GM12878 (cell line): ENCODE measurements at regions not wholly inside any gene's neighbourhood (a gene's known extent, or its start where the extent isn't known, plus 50 kb on each side); places are given as distances from the start of the nearest gene placed in this dataset.

ENCODE experiments used
- ATAC-seq: fragments of 200-7000 bp; cut with Tn5 transposase; 3 replicates; pipeline ENCODE4 v1.9.1; 2020; ENCODE audit warnings: mild to moderate bottlenecking, moderate library complexity
- BruUV-seq: library from RNA; stranded (reverse); fragments of 400-500 nt; replicated peaks from 2 replicates; lab custom pipeline; 2021; lab: Mats Ljungman, UMichigan
- CTCF ChIA-PET: fragments of 300-600 bp; sonication (Branson Sonifier 250); formaldehyde crosslinking; extraction: SDS; loops from one replicate; lab custom pipeline; 2021; ENCODE audit warnings: inconsistent platforms; lab: Yijun Ruan, JAX
- POLR2A ChIA-PET: fragments of 350-600 bp; formaldehyde crosslinking; extraction: SDS; loops from one replicate; lab custom pipeline; 2021; ENCODE audit warnings: inconsistent platforms; lab: Charles Lee
- RAD21 ChIA-PET: fragments of 300-600 bp; sonication (Branson Sonifier 250); formaldehyde crosslinking; loops from one replicate; lab custom pipeline; 2023; ENCODE audit warnings: antibody characterized with exemption; ENCODE audit not compliant: unreplicated experiment; lab: Charles Lee
- SMC1A ChIA-PET: fragments of 300-600 bp; sonication (Branson Sonifier 250); formaldehyde crosslinking; loops from one replicate; lab custom pipeline; 2023; ENCODE audit not compliant: unreplicated experiment, uncharacterized antibody; lab: Charles Lee
- DNase-seq: peaks from one replicate; pipeline ENCODE4 v3.0.0-alpha.2; 2011; ENCODE audit warnings: low read depth, low spot score
- FAIRE-seq: peaks from 3 replicates; lab custom pipeline; 2011; peaks lifted over from hg19 to GRCh38; lab: Jason Lieb, UNC
- H2AFZ ChIP-seq: 2 replicates; pipeline ENCODE4 v1.6.0; 2011; ENCODE audit warnings: low read depth, low read length, control low read depth; ENCODE audit not compliant: control insufficient read depth
- H3K27ac ChIP-seq: 2 replicates; pipeline ENCODE4 v1.5.1; 2011; ENCODE audit warnings: control low read depth; ENCODE audit not compliant: control insufficient read depth, insufficient read depth
- H3K27me3 ChIP-seq, 2 experiments: replicated peaks in 1 of 2; 2 replicates each; pipeline versions ENCODE4 v1.6.0 to v1.6.1; 2011; ENCODE audit warnings: low read length in 1 of 2; ENCODE audit not compliant: control insufficient read depth in 2 of 2, insufficient read depth in 2 of 2
- H3K36me3 ChIP-seq, 2 experiments: 2 replicates each; pipeline ENCODE4 v1.5.1; 2011; ENCODE audit warnings: low read length in 1 of 2; ENCODE audit not compliant: control insufficient read depth in 2 of 2, insufficient read depth in 2 of 2
- H3K4me1 ChIP-seq: 2 replicates; pipeline ENCODE4 v1.6.1; 2011; ENCODE audit warnings: mild to moderate bottlenecking, low read length, moderate library complexity, mixed read lengths; ENCODE audit not compliant: control insufficient read depth, insufficient read depth
- H3K4me2 ChIP-seq: 2 replicates; pipeline ENCODE4 v1.6.0; 2011; ENCODE audit warnings: control low read depth; ENCODE audit not compliant: control insufficient read depth, insufficient read depth
- H3K4me3 ChIP-seq: fragments of 200-600 bp; sonication (generic); 2 replicates; pipeline ENCODE4 v1.5.1; 2016
- H3K79me2 ChIP-seq: 2 replicates; pipeline ENCODE4 v1.6.0; 2011; ENCODE audit warnings: low read length; ENCODE audit not compliant: control insufficient read depth, insufficient read depth
- H3K9ac ChIP-seq: 2 replicates; pipeline ENCODE4 v1.8.0; 2011; ENCODE audit warnings: low read length, control low read depth, mixed read lengths; ENCODE audit not compliant: control insufficient read depth, insufficient read depth
- H3K9me3 ChIP-seq: replicated peaks from 3 replicates; pipeline ENCODE4 v1.5.1; 2011; ENCODE audit warnings: mild to moderate bottlenecking, low read length; ENCODE audit not compliant: control insufficient read depth, insufficient read depth
- H4K20me1 ChIP-seq: 2 replicates; pipeline ENCODE4 v1.6.0; 2011; ENCODE audit not compliant: control insufficient read depth, insufficient read depth
- RELA ChIP-seq: fragments of 450-650 bp; IDR thresholded peaks from 2 replicates; pipeline ENCODE4 v1.8.0; 2014; ENCODE audit warnings: borderline replicate concordance; ENCODE audit not compliant: partially characterized antibody
- SMAD5 ChIP-seq: IDR thresholded peaks from 2 replicates; pipeline ENCODE4 v1.6.1; 2016; ENCODE audit warnings: antibody characterized with exemption, low read depth
- STAT3 ChIP-seq: IDR thresholded peaks from 2 replicates; pipeline ENCODE4 v1.6.1; 2011; ENCODE audit warnings: low read depth, low read length, improper control_type of control experiment
- WGBS: methylation state at CpG from one replicate; pipeline ENCODE4 v1.1.6; 2016; ENCODE audit warnings: low lambda C conversion rate; ENCODE audit not compliant: insufficient replicate concordance, insufficient coverage; ENCODE audit errors: missing lambda C conversion rate; 5-methylcytosine and 5-hydroxymethylcytosine counted together
- in situ Hi-C: fragments of 300-500 bp; cut with MboI; formaldehyde crosslinking; loops from 9 replicates; pipeline ENCODE4 v1.14.3; 2018; ENCODE audit warnings: mixed read lengths
- intact Hi-C: fragments of 100-400 bp; cut with micrococcal nuclease; formaldehyde crosslinking; loops from one replicate; pipeline ENCODE4 v1.14.2; 2022; ENCODE audit not compliant: unreplicated experiment
- TF ChIP-seq, protein P1 (sequence below): IDR thresholded peaks from 2 replicates; pipeline ENCODE4 v1.6.1; 2011; ENCODE audit warnings: mild to moderate bottlenecking, low read depth, low read length, moderate library complexity; ENCODE audit not compliant: insufficient replicate concordance
- TF ChIP-seq, protein P2 (sequence below): fragments of 450-650 bp; formaldehyde crosslinking; IDR thresholded peaks from 2 replicates; pipeline ENCODE4 v1.5.0; 2022; ENCODE audit warnings: mild to moderate bottlenecking, missing genetic modification characterization

DNA sequence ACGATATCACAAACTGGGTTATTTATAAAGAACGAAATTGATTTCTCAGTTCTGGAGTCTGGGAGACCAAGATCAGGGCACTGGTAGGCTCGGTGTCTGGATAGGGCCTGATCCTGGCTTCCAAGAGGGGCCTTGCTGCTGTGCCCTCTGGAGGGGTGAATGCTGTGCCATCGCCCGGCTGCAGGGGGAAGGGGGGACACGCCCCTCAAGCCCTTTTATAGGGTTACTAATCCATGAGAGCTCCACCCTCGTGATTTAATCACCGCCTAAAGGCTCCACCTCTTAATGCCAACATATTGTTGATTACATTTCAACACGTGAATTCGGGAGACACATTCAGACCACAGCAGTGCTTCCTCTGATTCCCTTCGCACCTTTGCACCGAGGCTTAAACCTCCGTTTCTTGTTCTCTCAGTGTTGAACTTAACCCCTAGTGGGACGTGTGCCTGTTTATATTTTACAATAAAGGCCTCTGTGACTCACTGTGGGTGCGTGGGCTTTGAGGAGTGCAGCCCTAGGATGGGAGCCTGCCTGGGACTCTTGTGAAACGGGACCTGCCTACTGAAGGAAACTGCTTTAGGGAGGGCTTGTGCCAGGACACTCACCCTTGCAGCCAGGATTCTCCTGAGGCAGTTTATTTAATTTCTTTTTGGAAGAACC lies 52.4 kb upstream of the SPATA13 start:
- 45% methylated on average over 16 of the region's 16 CpGs for WGBS
- RAD21 ChIA-PET = no interaction called here
- Histone ChIP-seq H3K4me2 (no peak overlapping the region), H3K27me3 (peaks cover 0 to 1% of the 10 kb centered on the region in 2 experiments; a peak in 1 of 4 replicates), H4K20me1 (no peaks in the 10 kb centered on the region), H3K79me2 (no peaks in the 10 kb centered on the region), H3K9me3 (no peaks in the 10 kb centered on the region), H3K4me1 (no peaks in the 10 kb centered on the region), H3K9ac (no peak overlapping the region), H2AFZ (no peak overlapping the region), H3K36me3 (no peaks in the 10 kb centered on the region), H3K27ac (no peak overlapping the region), H3K4me3 (no peak overlapping the region)
- intact Hi-C loops (no loop called here), in situ Hi-C loops (no loop called here)
- FAIRE-seq = no peak
- TF ChIP-seq, protein P1, sequence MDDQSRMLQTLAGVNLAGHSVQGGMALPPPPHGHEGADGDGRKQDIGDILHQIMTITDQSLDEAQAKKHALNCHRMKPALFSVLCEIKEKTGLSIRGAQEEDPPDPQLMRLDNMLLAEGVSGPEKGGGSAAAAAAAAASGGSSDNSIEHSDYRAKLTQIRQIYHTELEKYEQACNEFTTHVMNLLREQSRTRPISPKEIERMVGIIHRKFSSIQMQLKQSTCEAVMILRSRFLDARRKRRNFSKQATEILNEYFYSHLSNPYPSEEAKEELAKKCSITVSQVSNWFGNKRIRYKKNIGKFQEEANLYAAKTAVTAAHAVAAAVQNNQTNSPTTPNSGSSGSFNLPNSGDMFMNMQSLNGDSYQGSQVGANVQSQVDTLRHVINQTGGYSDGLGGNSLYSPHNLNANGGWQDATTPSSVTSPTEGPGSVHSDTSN = no peak
- TF ChIP-seq STAT3 = no peak
- TF ChIP-seq SMAD5 = no peak
- TF ChIP-seq RELA = no peak
- TF ChIP-seq, protein P2, sequence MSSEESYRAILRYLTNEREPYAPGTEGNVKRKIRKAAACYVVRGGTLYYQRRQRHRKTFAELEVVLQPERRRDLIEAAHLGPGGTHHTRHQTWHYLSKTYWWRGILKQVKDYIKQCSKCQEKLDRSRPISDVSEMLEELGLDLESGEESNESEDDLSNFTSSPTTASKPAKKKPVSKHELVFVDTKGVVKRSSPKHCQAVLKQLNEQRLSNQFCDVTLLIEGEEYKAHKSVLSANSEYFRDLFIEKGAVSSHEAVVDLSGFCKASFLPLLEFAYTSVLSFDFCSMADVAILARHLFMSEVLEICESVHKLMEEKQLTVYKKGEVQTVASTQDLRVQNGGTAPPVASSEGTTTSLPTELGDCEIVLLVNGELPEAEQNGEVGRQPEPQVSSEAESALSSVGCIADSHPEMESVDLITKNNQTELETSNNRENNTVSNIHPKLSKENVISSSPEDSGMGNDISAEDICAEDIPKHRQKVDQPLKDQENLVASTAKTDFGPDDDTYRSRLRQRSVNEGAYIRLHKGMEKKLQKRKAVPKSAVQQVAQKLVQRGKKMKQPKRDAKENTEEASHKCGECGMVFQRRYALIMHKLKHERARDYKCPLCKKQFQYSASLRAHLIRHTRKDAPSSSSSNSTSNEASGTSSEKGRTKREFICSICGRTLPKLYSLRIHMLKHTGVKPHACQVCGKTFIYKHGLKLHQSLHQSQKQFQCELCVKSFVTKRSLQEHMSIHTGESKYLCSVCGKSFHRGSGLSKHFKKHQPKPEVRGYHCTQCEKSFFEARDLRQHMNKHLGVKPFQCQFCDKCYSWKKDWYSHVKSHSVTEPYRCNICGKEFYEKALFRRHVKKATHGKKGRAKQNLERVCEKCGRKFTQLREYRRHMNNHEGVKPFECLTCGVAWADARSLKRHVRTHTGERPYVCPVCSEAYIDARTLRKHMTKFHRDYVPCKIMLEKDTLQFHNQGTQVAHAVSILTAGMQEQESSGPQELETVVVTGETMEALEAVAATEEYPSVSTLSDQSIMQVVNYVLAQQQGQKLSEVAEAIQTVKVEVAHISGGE (CRISPR knock-in tag) = no peak
- SMC1A ChIA-PET = no interaction called here
- POLR2A ChIA-PET = no interaction called here
- DNase-seq = no peak
- no peak for ATAC-seq
- CTCF ChIA-PET = no interaction called here
- BruUV-seq = no TSS peak
